Activated CD8-positive, alpha-beta memory T cell treated with anti-CD3 and anti-CD28 coated beads for 36 hours (primary cell): ENCODE measurements at regions not wholly inside any gene's neighbourhood (a gene's known extent, or its start where the extent isn't known, plus 50 kb on each side); places are given as distances from the start of the nearest gene placed in this dataset.

Experiments
- CTCF ChIA-PET: fragments of 350-600 bp; sonication (Branson Sonifier 250); formaldehyde crosslinking; loops from one replicate; lab custom pipeline; 2021; ENCODE audit warnings: antibody characterized with exemption; lab: Charles Lee
- POLR2A ChIA-PET: fragments of 350-600 bp; sonication (Branson Sonifier 250); formaldehyde crosslinking; loops from one replicate; lab custom pipeline; 2021; ENCODE audit warnings: antibody characterized with exemption; lab: Charles Lee

GRCh38 chr2:198950803-198951202 is 506.9 kb downstream of the SATB2 start:
- ChIA-PET POLR2A (no interaction called here), CTCF (no interaction called here)

DNA sequence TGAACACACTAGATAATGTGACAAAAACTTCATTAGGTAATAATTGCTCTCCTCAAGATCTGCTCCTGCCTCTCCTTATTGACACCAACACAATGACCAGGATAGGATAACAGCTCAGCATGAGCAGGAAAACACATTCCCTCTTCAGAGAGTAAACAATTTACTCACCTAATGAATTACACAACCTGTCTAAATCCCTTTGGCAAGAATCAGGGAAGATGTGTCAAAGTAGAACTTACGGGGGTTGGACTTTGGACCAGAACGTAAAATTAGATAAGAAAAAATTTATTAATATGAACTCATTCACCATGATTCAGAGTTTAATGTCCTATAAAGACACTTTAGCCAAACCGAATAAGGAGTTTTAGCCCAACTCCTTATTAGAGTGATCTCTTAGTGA is 512.2 kb downstream of the SATB2 start:
- CTCF ChIA-PET = no interaction called here

GRCh38 chr2:198930170-198930569 is 527.6 kb downstream of the SATB2 start:
- POLR2A ChIA-PET = no interaction called here
- CTCF ChIA-PET = no interaction called here

More for the DNA sequence above, 512.2 kb downstream of the SATB2 start:
- POLR2A ChIA-PET = no interaction called here

DNA sequence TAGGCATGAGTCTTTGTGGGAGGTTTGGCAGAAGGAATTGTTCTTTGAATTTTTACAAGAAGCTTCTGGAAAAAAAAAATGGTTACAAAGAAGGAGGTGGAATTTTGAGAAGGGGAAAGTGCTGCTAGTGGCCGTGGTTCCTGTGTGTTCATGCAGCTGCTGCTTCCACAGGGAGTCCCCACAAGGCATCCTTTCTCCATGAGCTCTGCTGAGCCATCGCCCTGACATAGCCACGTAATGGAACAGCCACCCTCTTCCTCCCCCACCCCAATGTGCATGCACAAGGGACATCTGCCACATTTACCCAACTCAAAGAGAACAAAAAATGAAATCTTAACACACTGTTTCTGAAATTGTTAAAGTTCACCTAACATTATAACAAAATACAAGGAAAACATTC is 529.7 kb downstream of the SATB2 start:
- POLR2A ChIA-PET = no interaction called here
- CTCF ChIA-PET = no interaction called here

DNA sequence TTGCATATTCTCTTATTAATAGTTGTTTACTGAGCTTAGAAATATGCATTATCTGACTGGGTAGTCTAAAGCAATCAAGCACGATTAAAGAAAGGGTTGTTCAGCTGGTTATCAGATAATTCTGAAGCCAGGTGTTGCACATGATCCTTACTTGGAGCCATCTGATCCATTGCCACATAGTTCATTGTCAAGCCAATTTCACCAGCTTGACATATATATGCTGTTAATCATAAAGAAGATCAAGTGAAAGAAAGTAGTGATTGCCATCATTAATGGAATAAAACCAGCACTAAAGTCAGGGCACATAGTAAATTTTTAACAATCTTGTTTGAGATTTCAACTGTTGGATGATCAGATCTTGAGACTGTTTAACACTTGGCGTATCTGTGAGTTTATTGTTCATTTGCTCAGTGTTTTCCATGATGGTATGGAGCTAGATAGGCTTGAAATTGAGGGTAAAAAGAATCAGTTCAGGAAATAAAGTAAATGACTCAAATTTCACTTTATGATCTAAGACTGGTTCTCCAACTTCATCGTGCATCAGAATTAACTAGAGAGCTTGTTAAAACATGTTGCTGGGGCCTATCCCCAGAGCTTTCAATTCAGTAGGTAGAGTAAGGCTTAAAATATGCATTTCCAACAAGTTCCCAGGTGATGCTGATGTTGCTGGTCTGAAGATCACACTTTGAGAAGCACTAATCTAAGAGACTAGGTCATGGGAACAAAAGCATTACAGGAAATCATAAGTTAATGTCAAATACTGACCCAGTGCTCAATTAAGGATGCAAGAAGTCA is 539.6 kb downstream of the SATB2 start:
- POLR2A ChIA-PET = no interaction called here
- CTCF ChIA-PET = no interaction called here

GRCh38 chr2:198917275-198917674 is 540.5 kb downstream of the SATB2 start:
- CTCF ChIA-PET = no interaction called here
- POLR2A ChIA-PET = no interaction called here

DNA sequence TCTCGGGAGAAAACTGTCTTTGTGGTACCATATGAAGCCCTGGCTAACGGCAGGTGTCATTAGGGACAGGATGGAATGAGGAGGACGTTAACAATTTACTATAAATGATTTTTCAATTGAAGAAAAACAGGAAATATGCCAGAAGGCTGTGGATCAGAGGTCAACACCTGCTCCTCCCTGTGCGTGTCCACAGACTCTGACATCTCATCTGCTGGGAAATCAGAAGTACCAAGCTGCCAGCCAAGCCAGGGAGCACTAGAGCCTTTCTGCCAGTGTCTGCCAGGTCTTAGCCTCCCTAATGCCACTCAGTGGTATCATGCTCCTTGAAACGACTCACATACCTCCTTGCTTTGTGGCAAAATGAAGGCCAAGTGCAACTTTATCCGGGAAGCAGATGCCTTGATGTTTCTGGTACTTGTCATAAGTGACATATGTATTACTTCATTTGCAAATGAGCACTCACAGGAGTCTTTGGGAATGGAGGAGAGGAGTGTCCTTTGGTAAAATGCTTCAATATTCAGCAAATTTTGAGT is 541.1 kb downstream of the SATB2 start:
- ChIA-PET POLR2A (no interaction called here), CTCF (no interaction called here)

GRCh38 chr2:198913394-198914152 is 544.2 kb downstream of the SATB2 start:
- ChIA-PET POLR2A (no interaction called here), CTCF (no interaction called here)

GRCh38 chr2:198909525-198910267 is 548.0 kb downstream of the SATB2 start:
- POLR2A ChIA-PET = no interaction called here
- CTCF ChIA-PET = interaction anchor here (0.5 kb wide), 1 partner anchor 41 kb away, joined by 6 read pairs; no protein-coding TSS in a partner anchor

DNA sequence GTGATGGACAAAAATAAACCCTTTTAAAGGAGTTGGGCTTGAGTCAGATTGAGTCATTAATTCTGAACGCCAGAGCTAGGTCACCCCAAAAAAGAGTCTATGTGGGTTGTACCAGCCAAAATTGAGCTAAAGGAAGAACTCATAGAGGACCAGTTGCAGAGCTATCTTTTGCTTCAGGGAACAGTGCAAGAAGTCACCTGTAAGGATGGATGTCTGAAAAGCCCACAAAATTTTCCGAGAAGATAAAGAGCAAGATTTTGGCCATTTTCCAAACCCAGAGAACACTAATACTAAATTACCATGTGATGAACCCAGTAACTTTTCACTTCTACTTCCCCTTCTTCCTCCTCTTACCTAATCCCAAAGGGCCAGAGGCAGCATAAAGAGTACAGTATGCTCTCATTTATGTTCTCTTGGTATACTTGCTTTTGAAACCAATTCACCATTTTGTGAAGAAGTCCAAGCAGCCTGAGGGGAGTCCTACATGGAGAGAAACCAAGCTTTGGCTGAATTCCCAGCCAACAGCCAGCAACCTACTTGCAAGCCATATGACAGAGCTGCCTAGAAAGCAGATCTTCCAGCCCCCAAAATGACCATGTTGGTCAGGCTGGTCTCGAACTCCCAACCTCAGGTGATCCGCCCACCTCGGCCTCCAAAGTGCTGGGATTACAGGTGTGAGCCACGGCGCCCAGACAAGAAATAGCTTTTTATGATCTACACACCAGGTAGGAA is 551.7 kb downstream of the SATB2 start:
- ChIA-PET POLR2A (no interaction called here), CTCF (no interaction called here)

GRCh38 chr2:198901894-198902293 is 555.8 kb downstream of the SATB2 start:
- ChIA-PET POLR2A (no interaction called here), CTCF (no interaction called here)

DNA sequence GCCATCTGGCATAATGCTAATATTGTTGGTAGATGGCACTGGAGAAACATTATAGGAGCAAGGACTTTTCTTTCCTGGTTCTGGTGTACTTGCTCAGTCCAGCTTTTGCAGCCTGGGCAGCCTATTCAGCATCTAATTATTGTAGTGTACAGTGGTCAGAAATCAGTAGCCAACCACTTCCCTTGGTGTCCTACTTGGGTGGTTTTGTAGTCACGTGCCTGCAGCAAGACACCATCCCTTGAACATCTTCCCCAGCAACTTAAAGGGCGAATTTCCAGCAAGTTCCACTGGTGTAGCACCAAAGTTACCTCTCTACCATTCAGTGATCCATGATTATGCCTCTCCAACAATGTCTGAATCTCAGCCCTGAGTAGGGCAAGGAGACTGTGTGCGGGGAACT is 557.6 kb downstream of the SATB2 start:
- ChIA-PET CTCF (no interaction called here), POLR2A (no interaction called here)

DNA sequence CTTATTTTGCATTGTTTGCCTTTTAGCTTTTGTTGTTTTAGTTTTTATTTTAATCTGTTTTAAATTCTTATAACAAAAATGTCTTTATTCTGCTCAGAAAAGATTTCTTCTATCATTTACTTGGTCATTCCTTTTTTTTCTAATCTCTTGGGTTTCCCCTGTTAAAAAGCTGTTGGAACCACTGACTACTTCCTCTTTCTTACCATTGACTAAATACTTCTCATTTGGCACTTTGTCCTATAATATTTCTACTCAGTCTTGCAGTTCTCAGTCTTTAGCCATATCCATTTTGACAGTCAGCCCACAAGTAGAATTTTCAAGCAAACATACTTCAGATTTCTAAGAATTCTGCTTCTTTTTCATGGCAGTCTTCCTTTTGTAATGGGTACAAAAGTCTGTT is 567.2 kb downstream of the SATB2 start:
- ChIA-PET POLR2A (no interaction called here), CTCF (no interaction called here)

DNA sequence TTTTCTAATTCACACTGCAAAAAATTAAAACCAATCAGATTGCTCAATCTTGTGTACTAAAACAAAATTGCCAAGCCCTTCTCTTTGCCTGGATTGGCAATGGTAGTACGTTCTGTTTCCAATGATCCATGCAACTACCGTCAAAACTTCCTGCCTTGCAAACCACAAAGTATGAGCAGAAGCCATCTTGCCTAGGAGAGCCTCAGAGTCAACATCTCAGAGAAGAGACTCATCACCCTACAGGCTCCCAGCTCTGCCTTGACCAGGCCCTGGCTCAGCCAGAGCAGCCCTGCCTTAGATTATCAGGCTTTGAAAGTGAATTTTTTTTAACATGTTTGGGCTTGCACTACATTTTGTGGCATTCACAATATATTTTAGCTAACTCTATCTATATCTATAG is 574.1 kb downstream of the SATB2 start:
- POLR2A ChIA-PET = no interaction called here

GRCh38 chr2:198880986-198881385 is 576.8 kb downstream of the SATB2 start:
- CTCF ChIA-PET = no interaction called here

More for the DNA sequence above, 574.1 kb downstream of the SATB2 start:
- CTCF ChIA-PET = no interaction called here

DNA sequence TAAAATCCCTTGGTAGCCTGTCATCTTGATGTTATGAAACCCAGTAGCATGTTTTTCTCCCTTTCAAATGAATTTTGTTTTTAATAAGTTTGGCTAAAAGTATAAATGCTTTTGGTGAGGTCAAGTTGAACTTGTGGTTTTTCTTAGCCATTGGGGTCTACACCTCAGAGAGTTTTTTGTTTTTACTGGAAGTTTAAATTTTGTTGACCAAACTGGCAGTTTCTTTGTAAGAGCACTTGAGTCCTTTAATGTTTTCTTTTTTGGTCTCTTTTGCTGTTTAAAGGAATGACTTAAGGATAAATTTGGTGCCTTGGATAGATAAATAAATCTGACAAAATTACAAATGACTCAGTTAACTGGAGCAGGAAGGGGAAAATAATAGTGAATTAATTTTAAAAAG is 577.3 kb downstream of the SATB2 start:
- CTCF ChIA-PET = no interaction called here

More at GRCh38 chr2:198880986-198881385, 576.8 kb downstream of the SATB2 start:
- POLR2A ChIA-PET = no interaction called here

GRCh38 chr2:198874472-198874858 is 583.3 kb downstream of the SATB2 start:
- CTCF ChIA-PET = no interaction called here

More for the DNA sequence above, 577.3 kb downstream of the SATB2 start:
- POLR2A ChIA-PET = no interaction called here

DNA sequence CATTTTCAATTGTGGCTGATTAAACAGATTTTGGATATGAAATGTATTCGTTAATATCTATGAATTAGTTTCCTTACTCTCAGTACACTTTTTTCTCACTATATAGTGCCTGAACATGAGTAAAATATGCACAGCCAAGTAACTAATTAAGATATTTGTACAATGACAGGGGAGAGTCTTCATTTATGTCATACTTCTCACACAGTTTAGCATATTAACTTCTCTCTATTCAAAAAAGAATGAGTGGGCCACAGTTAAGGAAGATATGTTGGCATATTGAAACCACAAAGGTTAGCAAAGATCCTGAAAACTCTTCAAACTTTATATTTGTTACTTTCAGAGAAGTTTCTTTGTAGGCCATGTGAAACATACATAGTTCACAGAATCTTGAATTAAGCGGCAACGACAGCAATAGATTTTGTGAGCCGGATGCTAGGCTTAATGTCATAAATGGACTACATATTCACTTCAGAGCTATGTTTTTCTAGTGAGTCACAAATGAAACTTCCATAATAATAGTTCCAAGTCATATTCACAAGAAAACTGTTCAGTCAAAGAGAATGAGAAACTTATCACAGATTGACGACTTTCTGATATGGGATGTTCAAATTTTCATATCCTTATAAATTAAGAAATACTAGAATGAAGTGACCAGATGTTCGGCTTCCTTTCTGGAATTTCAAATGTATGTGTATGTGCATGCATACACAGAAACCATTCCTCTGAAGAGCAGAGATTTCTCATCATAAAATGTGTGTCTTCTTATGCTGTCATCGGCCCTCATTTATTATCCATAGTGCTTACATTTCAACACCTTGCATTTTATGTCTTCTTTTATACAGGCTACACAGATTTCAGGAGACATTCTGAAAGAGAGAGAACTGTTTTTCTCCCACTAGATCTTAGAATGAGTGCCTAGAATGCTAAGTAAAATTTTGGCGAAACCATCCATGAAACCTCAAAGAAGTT is 584.0 kb downstream of the SATB2 start:
- CTCF ChIA-PET = no interaction called here

More at GRCh38 chr2:198874472-198874858, 583.3 kb downstream of the SATB2 start:
- POLR2A ChIA-PET = no interaction called here

More for the DNA sequence above, 584.0 kb downstream of the SATB2 start:
- POLR2A ChIA-PET = no interaction called here
